ENCODE measurements at regions not wholly inside any gene's neighbourhood (a gene's known extent, or its start where the extent isn't known, plus 50 kb on each side); places are given as distances from the start of the nearest gene placed in this dataset.
"Not testable (repeated sequence)": the region's sequence is repeated elsewhere in the genome, so short reads cannot be mapped to it uniquely, and the experiment has no call there.

DNA sequence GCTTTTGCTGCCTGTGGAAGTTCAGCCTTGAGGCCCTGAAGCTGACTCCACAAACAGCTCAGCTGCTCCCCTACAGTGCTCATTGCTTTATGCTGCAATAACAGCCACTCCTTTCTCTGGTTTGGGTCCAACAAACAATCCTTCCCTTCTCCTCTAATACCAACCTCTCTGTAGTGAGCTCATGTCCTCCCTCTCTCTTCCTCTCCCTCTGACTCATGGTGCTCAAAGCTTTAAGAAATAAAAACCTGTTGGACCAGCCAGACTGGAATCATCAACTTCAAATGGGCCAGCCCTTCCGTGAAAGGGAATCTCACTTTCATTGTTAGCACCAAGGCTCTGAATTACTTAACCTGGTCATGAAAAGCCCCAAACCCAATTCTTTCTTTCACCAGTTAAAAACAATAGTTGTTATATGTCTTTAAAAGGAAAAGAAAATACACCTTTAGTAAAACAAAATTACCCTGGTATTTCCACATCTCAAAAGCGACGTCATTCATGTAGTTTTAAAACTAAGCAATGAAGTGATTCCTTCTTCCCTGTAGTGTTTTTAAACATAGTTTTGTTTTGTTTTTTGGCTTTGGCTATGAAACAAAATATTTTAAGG, 126.4 kb downstream of the DUSP6 start:
- peak; percentile 95 for DNase-seq

DNA sequence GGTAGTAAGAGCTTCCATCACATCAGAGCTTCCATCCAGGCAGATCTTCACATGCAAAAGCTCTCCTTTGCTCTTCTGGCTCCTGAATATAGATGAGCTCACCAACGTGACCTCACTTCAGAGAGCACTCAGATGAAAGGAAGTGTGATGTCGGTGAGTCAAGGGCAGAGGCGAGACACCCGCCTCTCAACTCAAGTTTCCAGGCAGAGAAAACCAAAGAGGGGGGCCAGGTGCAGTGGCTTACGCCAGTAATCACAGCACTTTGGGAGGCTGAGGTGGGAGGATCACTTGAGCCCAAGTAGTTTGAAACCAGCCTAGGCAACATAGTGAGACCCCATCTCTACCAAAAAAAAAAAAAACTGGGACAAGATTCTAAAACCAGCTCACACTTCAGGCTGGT, 126.9 kb downstream of the DUSP6 start:
- DNase-seq = peak; percentile 84

DNA sequence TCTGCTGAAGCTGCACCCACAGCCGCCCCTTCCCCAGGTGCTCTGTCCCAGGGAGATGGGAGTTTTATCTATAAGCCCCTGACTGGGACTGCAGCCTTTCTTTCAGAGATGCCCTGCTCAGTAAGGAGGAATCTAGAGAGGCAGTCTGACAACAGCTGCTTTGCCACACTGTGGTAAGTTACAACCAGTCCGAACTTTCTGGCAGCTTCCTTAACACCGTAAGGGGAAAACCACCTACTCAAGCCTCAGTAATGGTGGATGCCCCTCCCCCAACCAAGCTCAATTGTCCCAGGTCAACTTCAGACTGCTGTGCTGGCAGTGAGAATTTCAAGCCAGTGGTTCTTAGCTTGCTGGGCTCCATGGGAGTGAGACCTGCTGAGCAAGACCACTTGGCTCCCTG, 129.7 kb downstream of the DUSP6 start:
- DNase-seq = not testable (repeated sequence)

DNA sequence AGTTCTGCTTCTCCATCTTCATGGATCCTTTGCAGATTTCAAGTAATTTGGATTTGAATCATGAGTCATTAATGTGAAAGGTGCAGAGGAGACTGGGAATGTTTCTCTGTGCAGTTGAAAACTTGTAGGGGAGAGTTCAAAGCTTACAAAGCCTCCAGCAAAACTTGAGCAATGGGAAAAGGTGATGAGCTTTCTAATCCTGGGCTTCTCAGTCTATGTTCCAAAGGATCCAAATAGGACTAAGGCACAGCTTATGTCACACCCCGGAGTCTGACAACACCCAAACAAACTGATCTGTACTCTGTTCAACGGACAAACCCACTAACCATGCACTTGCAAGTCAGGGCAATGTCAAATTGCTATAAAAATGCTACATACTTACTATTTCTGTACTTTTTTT, 134.8 kb downstream of the DUSP6 start:
- DNase-seq = no peak

DNA sequence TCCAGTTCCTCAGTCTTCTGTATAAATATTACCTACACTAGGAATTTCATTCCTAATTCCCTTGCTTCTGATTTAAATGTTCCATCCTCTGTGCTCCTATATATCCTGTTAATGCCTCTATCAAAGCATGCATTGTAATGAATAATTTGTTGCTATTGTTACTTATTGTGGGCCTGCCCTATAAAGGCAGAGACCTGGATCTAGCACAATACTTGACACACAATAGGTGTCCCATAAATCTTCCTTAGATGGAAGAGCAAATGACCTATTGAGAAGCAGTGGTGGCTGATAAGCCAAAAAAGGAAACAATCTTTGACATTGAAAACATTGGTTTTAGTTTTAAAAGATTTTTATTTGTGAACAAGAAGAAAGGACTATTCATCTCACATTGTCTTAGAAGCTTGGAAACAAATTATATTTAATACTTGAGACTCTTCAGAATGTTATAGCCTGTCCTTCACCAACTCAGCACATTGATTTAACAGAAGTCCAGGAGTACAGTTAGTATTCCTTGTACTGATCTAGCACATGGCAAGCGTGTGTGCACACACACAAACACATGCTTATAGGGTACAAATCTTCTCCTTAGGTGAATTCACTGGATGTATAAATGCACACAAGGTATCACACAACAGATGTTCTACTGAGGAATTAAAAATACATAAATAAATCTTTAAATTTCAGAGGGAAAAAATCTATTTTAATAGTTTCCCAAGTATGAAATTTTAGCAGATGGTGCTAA, 135.9 kb downstream of the DUSP6 start:
- no peak for DNase-seq

DNA sequence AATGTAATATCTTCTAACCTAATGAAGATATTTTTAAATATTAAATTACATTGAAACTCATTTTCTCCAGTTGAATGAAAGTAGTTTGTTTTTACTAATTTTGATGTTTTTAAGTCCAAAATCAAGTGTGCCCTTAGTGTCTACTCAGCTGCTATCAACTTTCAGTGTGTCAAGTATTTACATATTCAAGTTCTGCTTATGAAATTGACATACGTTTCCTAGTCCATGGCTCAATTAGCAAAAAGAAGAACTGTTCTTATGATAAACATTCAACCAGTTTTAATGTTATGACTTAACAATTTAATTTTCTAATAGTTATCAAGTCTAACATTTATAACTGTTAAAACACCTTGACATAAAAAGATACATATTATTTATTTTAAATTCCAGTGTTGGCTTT, 137.1 kb downstream of the DUSP6 start:
- no peak for DNase-seq

DNA sequence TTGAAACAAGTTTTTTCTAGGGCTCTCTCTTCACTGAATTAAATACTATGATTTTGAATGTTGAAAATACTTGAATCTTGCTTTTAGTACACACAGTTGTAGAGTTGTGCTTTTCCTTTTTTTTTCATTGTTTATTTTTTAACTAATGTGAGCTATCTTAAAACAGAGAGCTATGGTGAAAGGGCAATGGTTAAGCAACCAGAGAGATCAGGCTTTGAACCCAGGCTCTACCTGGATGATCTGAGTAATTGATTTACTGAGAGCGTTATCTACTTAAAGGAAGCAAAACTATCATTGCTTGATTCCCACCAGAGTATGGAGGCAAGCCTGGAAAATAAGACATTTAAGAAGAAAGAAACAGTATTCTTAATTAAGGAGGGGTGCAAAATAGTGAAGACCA, 138.6 kb downstream of the DUSP6 start:
- no peak for DNase-seq

DNA sequence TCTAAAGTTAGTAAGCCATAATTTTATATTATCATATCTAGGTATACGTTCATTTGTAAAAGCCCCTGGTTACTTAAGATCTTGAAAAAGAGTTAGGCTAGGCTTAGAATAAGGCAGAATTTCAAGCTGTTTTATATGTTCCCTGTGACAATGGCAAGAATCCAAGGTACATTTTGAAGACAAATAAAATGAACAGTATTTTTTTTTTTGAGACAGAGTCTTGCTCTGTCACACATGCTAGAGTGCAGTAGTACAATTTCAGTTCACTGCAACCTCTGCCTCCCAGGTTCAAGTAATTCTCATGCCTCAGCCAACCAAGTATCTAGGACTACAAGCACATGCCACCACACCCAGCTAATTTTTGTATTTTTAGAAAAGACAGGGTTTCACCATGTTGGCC, 139.2 kb downstream of the DUSP6 start:
- DNase-seq = no peak

DNA sequence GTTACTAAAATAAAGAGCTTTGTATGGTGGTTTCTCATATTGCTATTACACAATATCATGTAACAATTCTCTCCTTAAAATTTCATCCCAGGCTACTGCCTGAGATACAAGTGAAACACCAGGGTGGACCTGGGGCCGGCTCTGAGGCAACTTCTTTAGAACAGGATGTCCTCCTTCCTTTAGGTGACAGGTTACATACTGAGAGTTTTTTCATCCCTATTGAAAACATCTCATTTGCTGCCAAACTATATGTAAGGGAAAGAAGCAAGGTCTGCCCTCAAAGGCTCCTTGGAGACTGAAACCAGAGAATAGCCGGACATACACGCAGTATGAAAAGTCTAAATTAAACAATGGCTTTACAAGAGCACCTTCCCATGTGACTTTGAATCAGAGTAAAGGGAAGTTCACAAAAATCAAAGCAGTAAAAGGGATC, 139.9 kb downstream of the DUSP6 start:
- DNase-seq = no peak

DNA sequence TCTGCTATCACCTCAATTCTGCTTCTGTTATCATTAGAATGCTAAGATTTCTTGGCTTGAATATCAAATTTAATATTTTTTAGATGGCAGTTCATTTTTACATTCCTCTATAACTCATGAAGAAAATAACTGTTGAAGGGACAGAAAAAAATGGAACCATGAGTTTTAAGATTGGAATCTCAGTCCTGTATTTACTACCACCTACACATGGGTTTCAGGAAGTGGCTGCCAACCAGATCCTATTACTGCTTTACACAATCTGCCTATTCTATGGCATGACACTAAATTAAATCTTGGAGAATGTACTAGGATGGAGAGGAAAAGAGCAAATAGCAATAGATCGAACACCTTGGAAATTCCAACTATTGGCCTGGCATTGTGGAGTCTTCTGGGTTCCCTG, 140.8 kb downstream of the DUSP6 start:
- peak; percentile 20 for DNase-seq

DNA sequence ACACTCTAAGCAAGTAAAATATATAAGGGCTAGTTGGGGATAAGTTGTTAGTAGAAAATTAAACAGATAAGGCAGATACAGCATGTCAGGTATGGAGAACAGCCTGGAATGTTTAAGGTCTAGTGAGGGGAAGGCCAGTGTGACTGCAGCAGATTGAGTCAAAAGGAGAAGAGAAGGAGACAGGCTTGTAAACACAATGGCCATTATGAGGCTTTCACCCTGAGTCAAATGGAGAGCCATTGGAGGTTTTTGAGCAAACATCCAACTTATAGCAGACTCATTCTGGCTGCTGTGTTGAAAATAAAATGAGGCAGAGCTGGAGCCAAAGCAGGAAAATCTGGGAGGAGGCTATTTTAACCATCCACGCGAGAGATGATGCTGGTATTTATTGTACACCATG, 142.0 kb downstream of the DUSP6 start:
- DNase-seq = no peak

DNA sequence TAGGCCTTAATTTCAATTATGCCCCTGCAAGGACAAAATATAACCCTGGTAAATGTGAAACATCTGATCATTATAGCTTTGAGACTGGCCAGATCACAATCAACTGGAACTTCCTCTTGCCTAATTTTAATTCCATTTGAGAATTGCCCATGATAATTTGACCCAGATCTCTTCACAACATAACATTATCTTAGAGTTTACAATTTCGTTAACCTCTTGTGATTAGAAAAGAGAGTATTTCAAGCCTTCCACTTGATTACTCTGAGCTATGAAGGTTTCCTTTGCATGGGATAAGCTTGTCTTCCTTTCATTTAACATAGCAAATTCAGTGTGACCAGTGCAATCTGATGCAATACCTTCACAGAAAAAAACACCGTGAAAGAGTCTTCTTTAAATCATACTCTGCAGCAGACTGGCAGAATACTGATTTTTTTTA, 143.6 kb downstream of the DUSP6 start:
- no peak for DNase-seq

DNA sequence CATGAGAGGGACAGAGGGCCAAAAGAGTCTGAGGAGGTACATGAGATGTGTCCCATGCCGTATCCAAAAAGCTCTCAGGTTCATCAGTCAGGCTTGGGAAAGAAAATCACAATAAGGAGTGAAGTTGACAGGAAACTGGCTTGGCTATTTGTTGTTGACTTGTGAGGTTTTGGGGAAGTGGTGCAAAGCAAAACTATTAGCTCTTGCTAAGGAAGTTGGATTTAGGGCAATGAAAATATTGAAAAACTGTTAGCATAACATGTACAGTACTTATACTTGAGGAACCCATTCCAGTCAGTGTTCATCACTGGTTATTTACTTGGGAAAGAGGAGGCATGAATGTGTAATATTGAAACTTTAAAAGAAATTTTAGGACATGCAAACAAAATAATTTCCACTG, 145.9 kb downstream of the DUSP6 start:
- no peak for DNase-seq

DNA sequence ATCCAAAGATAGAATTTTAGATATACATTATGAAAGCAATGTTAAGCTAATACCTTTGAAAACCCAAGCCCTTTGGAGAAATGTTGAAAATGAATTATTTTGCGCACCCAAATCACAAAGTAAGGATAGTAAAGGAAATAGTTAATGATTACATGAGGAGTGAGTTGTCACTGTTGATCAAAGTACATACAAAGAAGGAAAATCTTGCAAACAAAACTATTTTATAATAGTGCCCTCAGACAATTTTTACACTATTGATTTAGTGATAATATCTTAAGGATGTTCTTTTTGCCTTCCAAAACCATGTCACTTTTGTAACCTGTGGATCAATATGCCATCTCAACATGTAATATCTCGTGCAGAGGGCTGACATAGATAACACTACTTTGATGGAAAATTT, 146.8 kb downstream of the DUSP6 start:
- DNase-seq = no peak

DNA sequence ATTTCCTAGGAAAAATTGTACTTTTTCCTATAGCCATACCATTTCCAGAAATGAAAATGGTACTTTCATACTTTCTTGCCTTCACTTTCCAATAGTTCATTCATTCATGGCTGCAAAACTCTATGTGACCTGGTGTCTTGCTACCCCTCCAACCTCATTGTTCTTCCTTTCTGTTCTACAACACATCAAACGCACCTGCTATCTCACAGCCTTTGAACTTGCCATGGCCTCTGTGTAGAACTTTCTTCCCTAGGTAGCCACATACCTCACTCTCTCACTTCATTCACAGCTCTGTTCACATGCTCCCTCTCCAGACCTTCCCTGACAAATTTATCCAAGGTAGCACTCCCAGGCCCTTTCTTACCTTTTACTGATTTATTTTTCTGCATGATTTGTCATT, 149.2 kb downstream of the DUSP6 start:
- no peak for DNase-seq

DNA sequence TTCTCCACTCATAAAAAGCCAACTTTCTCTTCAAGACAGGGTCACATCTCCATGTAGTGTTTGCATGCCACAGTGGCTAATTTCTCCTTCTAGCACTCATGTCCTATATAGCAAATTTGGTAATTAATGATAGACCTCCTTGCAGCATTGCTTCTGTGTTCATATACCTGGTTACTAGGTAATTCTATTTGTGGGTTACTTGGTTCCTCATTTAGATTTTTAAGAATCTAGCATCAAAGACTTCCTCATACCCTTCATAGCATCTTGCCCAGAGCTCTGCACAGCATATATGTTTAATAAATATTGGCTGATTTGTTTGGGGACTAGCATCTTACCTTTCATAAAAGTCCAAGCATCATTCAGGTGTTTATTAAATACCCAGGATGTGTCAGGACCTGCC, 152.1 kb downstream of the DUSP6 start:
- DNase-seq = no peak

DNA sequence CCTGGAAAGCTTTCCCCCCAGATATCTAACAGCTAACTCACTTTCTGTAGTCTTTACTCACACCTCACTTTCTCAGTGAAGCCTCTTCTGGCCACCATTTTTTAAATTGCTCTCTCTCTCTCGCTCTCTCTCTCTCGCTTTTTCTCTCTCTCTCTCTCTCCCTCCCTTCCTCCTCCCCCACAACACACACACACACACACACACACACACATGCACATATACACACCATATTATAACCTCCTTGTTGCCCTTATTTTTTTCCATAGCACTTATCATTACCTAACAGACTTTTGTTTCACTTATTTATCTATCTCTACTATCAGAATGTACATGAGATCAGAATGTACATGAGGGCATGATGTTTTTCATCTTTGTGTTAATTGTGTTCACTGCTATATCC, 156.8 kb downstream of the DUSP6 start:
- no peak for DNase-seq

DNA sequence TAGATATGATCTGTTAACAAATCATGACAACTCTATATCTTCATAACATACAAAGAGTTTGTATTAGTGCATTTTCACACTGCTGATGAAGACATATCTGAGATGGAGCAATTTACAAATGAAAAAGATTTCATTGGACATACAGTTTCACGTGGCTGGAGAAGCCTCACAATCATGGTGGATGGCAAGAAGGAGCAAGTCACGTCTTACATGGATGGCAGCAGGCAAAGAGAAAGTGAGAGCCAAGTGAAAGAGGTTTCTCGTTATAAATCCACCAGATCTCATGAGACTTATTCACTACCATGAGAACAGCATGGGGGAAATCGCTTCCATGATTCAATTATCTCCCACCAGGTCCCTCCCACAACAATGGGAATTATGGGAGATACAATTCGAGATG, 157.6 kb downstream of the DUSP6 start:
- DNase-seq = no peak

DNA sequence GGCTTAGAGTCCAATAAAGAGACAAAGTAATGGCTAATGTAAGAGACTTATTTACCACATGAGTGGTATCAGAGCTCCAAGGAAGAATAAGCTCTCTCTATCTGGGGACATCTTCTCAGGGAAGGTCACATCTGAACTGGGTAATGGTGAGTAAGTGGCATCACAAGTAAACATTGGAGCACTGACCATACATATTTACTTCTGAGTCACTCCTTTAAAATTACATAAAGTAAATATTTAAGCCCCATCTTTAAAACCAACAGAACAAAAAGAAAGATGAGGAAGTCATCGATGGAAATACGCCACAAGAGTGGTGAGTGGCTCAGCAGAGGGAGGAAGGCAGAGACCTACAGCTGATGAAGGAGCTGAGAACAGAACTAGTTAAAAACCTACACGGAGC, 159.9 kb downstream of the DUSP6 start:
- DNase-seq = peak; percentile 87

DNA sequence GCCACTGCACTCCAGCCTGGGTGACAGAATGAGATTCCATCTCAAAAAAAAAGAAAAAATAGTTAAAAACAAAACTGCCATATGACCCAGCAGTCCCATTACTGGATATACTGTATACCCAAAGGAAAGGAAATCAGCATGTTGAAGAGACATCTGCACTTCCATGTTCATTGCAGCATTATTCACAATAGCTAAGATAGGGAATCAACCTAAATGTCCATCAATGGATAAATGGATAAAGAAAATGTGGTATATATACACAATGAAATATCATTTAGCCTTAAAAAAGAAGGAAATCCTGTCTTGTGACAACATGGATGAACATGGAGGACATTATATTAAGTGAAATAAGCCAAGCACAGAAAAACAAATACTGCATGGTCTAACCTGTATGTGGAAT, 160.7 kb downstream of the DUSP6 start:
- DNase-seq = not testable (repeated sequence)

DNA sequence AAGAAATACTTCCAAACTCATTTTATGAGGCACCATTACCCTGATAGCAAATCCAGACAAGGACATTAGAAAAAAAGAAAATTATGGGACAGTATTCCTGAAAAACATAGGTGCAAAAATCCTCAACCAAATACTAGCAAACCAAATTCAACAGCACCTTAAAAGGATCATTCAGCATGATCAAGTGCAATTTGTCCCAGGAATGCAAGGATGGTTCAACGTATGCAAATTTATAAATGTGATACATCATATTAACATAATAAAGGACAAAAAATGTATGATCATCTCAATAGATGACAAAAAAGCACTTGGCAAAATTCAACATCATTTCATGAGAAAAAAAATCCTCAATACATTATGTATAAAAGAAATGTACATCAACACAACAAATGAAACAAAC, 162.9 kb downstream of the DUSP6 start:
- no peak for DNase-seq

DNA sequence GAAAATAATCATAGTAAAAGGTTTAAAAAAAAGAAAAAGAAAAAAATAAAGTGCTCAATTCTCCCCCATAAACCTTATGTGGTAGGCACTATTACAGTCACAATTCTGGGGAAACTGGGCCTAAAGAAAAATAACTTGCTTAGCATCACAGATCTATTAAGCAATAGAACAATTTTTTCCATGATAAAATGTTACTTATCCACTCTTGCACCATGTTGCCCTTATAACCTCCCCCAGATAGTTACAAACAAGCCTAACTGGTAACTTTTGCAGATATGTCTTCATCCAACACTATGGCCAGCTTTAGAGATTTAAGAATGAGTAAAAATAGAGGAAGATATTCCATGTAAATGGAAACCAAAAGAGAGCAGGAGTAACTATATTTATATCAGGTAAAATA, 164.8 kb downstream of the DUSP6 start:
- DNase-seq = no peak

DNA sequence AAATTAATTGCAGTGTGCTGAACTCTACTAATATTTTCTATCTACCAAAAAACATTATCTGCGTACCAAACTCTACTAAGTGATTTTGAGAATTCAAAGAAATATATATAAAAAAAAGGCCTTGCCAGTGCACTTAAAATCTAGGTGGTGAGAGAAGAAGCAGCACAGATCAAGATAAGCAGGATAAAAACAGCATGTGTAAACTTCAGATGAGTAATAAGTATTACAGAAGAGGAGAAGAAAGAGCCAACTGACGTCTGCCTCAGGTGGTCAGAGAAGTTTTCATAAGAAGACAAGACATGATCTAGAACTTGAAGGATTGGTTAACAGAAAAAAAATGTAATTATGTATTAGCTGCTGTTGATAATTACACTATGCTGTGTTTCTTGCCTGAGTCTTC, 166.4 kb downstream of the DUSP6 start:
- no peak for DNase-seq

DNA sequence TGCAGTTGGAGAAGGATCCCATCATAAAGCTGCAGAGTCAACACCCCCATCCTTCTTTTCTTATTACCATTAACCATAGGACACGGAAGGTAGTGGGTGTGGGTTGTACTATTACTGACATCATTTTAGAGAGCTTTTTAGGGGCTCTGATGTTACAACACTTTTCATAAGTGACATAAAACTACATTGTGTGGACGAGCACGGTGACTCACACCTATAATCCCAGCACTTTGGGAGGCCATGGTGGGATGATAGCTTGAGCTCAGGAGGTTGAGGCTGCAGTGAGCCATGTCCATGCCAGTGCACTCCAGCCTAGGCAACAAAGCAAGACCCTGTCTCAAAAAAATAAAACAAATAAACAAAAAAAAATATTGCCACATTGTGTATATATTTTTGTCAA, 167.1 kb downstream of the DUSP6 start:
- no peak for DNase-seq

DNA sequence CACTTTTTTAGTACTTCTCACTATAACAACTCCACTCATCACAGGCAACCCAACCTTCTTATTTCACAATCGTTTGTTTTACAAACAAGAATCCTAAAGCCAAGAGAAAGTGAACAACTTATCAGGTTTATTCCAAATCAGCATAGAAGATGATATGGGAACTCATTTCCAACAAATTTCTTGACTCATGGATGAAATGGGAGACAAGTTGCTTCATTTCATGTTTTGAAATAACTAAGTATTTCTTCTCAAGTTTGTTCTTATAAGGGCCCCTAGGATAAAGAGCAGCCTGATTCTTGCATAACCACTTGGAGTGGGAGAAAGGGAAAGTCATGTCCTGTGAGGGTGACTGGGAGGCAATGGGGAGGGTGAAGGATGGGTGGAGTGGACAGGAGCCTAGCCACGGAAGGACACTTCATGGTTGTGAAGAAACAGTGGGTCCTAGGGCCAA, 168.3 kb downstream of the DUSP6 start:
- DNase-seq = peak; percentile 86

Data from HCEC 1CT (cell line).